Panc1 (cell line): ENCODE measurements at regions not wholly inside any gene's neighbourhood (a gene's known extent, or its start where the extent isn't known, plus 50 kb on each side); places are given as distances from the start of the nearest gene placed in this dataset.
A peak's percentile ranks its signal among the peaks of the same experiment; 100 is the strongest.

ENCODE experiments used
- ATAC-seq: fragments of 200-7000 bp; cut with Tn5 transposase; 2 replicates; pipeline ENCODE4 v1.9.1; 2020; ENCODE audit warnings: mild to moderate bottlenecking, moderate library complexity
- BruUV-seq: library from RNA; stranded (reverse); fragments of 400-500 nt; replicated peaks from 2 replicates; lab custom pipeline; 2021; lab: Mats Ljungman, UMichigan
- CTCF ChIA-PET: fragments of 300-600 bp; sonication (Branson Sonifier 250); formaldehyde crosslinking; loops from one replicate; lab custom pipeline; 2022; ENCODE audit warnings: antibody characterized with exemption; lab: Charles Lee
- POLR2A ChIA-PET: fragments of 300-600 bp; sonication (Branson Sonifier 250); formaldehyde crosslinking; loops from one replicate; lab custom pipeline; 2022; ENCODE audit warnings: antibody characterized with exemption; lab: Charles Lee
- DNase-seq: peaks from one replicate; pipeline ENCODE4 v3.0.0-alpha.2; 2010; ENCODE audit warnings: low read depth, low spot score
- H3K27ac ChIP-seq: 2 replicates; pipeline ENCODE4 v1.5.1; 2011; ENCODE audit warnings: mild to moderate bottlenecking, low read length, inconsistent platforms
- H3K27me3 ChIP-seq: fragments of 200-500 bp; sonication (Bioruptor generic); 2 replicates; pipeline ENCODE4 v1.6.0; 2014; ENCODE audit warnings: low read length, inconsistent platforms; ENCODE audit not compliant: control insufficient read depth, insufficient read depth
- H3K36me3 ChIP-seq: fragments of 200-500 bp; sonication (Bioruptor generic); 2 replicates; pipeline ENCODE4 v1.5.1; 2014; ENCODE audit warnings: inconsistent platforms, mild to moderate bottlenecking, low read length, moderate library complexity; ENCODE audit not compliant: control insufficient read depth, insufficient read depth
- H3K4me1 ChIP-seq: 2 replicates; pipeline ENCODE4 v1.5.1; 2011; ENCODE audit warnings: inconsistent platforms, mild to moderate bottlenecking, low read length, moderate library complexity; ENCODE audit not compliant: control insufficient read depth, insufficient read depth
- H3K4me3 ChIP-seq, 2 experiments: 2 replicates each; pipeline ENCODE4 v1.5.1; 2011 to 2012; ENCODE audit warnings: low read depth in 2 of 2, low read length in 2 of 2, mild to moderate bottlenecking in 2 of 2, inconsistent platforms in 1 of 2, moderate library complexity in 1 of 2
- H3K9me3 ChIP-seq: fragments of 200-500 bp; sonication (Bioruptor generic); 2 replicates; pipeline ENCODE4 v1.5.1; 2014; ENCODE audit warnings: low read depth, mild to moderate bottlenecking, inconsistent platforms, low read length, moderate library complexity; ENCODE audit not compliant: control insufficient read depth, insufficient read depth
- CTCF ChIP-seq: fragments of 450-650 bp; IDR thresholded peaks from 2 replicates; pipeline ENCODE4 v1.5.1; 2017; ENCODE audit warnings: mild to moderate bottlenecking
- POLR2AphosphoS5 ChIP-seq: IDR thresholded peaks from 2 replicates; pipeline ENCODE4 v1.6.1; 2012; ENCODE audit warnings: mild to moderate bottlenecking, low read depth, low read length, moderate library complexity
- SIN3A ChIP-seq: IDR thresholded peaks from 2 replicates; pipeline ENCODE4 v1.6.1; 2012; ENCODE audit warnings: low read depth, mild to moderate bottlenecking, low read length, moderate library complexity, borderline replicate concordance; ENCODE audit not compliant: insufficient read depth
- TCF7L2 ChIP-seq: IDR thresholded peaks from 2 replicates; pipeline ENCODE4 v1.6.1; 2011; ENCODE audit warnings: mild to moderate bottlenecking, low read depth, low read length, inconsistent platforms
- in situ Hi-C: cut with HindIII; loops from 2 replicates; pipeline ENCODE4 v1.10.0; 2016; ENCODE audit warnings: low sequenced_read_pairs, low pct_unique_long_range_greater_than_20kb
- intact Hi-C: fragments of 100-400 bp; cut with micrococcal nuclease; formaldehyde crosslinking; loops from one replicate; pipeline ENCODE4 v1.10.0; 2022; ENCODE audit not compliant: unreplicated experiment
- TF ChIP-seq, protein P1 (sequence below), 2 experiments: IDR thresholded peaks; 2 replicates each; pipeline ENCODE4 v1.6.1; 2011 to 2012; ENCODE audit warnings: low read depth in 2 of 2, control low read depth in 1 of 2, low read length in 1 of 2, mild to moderate bottlenecking in 1 of 2, moderate library complexity in 1 of 2; ENCODE audit not compliant: insufficient read depth in 1 of 2

DNA sequence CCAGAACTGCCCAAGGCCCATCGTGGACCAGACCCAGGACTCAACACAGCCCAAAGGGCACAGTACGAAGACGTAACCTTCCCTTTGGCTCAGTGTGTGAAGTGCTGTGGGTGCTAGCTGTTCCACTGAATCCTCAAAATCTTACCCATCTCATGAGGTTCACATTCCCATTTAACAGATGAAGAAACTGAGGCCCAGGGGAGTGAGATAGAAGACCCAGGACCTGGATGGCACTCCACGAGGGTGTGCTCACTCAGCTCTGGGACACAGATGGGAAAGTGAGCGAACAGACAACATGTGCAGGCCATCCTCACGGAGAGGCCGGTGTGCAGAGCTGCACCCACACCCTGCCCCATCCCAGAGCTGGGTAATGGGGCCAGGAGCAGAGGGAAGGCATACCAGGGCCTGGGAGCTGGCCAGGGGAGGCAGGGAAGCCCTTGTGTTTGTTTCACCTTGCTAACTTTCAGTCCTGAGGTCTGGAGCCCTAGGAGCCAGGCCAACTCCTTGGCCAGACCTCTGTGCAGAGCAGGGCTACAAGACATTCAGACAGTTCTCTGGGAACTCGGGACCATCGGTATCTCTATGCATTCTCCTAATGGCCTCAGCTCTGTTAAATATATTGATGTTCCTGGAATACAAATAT, 100.3 kb upstream of the ZMIZ1 start:
- no peak for DNase-seq
- Histone ChIP-seq H3K4me3 (no peak overlapping the region), H3K4me1 (peaks cover 52% of the 10 kb centered on the region), H3K27ac (peak overlapping the region; percentile 41; the same call in 1 of the 2 replicates), H3K9me3 (no peaks in the 10 kb centered on the region), H3K27me3 (no peaks in the 10 kb centered on the region), H3K36me3 (no peaks in the 10 kb centered on the region)
- ATAC-seq: no peak
- CTCF ChIA-PET: interaction anchor here (0.6 kb wide), 1 partner anchor 419 kb away, joined by 4 read pairs; no protein-coding TSS in a partner anchor
- intact Hi-C loops (loop anchor here (10.0 kb wide), 1 partner anchor 194 kb away; no protein-coding TSS in a partner anchor), in situ Hi-C loops (no loop called here)
- POLR2A ChIA-PET: interaction anchor here (0.5 kb wide), 1 partner anchor 161 kb away, joined by 3 read pairs; no protein-coding TSS in a partner anchor
- TF ChIP-seq TCF7L2 (no peak), CTCF (no peak), POLR2AphosphoS5 (no peak), SIN3A (no peak)
- TF ChIP-seq, protein P1, sequence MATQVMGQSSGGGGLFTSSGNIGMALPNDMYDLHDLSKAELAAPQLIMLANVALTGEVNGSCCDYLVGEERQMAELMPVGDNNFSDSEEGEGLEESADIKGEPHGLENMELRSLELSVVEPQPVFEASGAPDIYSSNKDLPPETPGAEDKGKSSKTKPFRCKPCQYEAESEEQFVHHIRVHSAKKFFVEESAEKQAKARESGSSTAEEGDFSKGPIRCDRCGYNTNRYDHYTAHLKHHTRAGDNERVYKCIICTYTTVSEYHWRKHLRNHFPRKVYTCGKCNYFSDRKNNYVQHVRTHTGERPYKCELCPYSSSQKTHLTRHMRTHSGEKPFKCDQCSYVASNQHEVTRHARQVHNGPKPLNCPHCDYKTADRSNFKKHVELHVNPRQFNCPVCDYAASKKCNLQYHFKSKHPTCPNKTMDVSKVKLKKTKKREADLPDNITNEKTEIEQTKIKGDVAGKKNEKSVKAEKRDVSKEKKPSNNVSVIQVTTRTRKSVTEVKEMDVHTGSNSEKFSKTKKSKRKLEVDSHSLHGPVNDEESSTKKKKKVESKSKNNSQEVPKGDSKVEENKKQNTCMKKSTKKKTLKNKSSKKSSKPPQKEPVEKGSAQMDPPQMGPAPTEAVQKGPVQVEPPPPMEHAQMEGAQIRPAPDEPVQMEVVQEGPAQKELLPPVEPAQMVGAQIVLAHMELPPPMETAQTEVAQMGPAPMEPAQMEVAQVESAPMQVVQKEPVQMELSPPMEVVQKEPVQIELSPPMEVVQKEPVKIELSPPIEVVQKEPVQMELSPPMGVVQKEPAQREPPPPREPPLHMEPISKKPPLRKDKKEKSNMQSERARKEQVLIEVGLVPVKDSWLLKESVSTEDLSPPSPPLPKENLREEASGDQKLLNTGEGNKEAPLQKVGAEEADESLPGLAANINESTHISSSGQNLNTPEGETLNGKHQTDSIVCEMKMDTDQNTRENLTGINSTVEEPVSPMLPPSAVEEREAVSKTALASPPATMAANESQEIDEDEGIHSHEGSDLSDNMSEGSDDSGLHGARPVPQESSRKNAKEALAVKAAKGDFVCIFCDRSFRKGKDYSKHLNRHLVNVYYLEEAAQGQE (IDR thresholded peaks at IDR 0.05; ENCODE audit: insufficient read depth in 1 of 2, low read depth in 2 of 2, low read length in 1 of 2): no peak
- no TSS peak for BruUV-seq

DNA sequence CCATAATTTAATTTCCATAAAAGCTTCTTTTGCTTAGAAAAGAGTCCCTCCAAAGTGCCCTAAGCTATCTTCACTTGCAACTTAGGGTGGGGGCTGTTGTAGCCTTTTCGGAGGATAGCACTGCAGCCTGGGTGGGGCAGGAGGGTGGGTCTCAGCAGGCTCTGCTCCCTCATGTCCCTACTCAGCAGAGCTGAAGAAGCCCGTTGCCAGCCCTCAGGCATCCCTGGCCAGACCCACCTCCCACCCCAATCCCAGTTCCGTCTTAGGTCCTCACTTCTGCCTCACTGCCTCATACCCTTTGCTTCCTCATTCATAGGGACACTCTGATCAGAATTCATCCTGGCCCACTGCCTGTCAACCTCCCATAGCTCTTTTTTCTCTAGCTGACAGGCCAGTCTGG, 99.8 kb upstream of the ZMIZ1 start:
- POLR2A ChIA-PET: interaction anchor here (0.5 kb wide), 1 partner anchor 160 kb away, joined by 3 read pairs; no protein-coding TSS in a partner anchor
- intact Hi-C loops (loop anchor here (10.0 kb wide), 1 partner anchor 194 kb away; no protein-coding TSS in a partner anchor), in situ Hi-C loops (no loop called here)
- CTCF ChIA-PET: no interaction called here
- Histone ChIP-seq H3K36me3 (no peaks in the 10 kb centered on the region), H3K4me1 (peaks cover 48% of the 10 kb centered on the region), H3K27me3 (no peaks in the 10 kb centered on the region), H3K9me3 (no peaks in the 10 kb centered on the region), H3K27ac (peak overlapping the region; percentile 45; the same call in 1 of the 2 replicates), H3K4me3 (no peak overlapping the region)
- TF ChIP-seq SIN3A (no peak), CTCF (no peak), TCF7L2 (no peak), POLR2AphosphoS5 (no peak)
- TF ChIP-seq, protein P1 (IDR thresholded peaks at IDR 0.05; ENCODE audit: insufficient read depth in 1 of 2, low read depth in 2 of 2, low read length in 1 of 2): no peak
- DNase-seq (no peak), ATAC-seq (no peak)
- BruUV-seq: no TSS peak
